NCI-H1417 treated with DMSO at 0.1 percent for 48 hours (cell line): ENCODE measurements at regions not wholly inside any gene's neighbourhood (a gene's known extent, or its start where the extent isn't known, plus 50 kb on each side); places are given as distances from the start of the nearest gene placed in this dataset.
A peak's percentile ranks its signal among the peaks of the same experiment; 100 is the strongest.

Experiments used
- DNase-seq: peaks from one replicate; lab custom pipeline; 2025; lab: John Stamatoyannopoulos, UW

DNA sequence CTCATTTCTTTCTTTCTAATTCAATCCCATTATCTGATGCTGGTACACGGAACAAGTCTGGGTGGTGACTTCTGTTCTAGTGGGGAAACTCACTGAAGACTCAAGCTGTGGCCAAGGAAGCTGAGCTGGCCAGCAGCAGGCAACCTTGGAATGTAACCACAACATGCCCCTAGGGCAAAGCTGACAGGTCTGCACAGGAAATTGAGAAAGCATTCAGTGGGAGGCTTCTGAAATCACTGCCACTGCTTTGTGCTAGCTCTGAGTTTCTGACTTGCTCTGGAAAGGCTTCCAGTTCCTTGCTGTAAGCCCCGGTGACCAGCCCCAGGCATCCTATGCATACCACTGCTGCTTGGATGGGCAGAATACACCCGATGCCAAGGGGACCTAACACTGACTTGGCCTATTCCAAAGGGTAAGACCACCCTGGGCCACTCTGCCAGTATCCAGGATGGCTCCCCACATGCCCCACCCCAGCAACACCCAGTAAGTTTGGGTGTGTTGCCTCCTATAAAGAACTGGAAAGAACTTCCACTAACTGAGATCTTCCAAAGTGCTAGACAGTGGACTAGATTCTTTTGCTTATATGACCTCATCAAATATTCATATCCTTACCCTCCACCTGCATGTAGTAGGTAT is 84.5 kb upstream of the CDKN3 start:
- DNase-seq, result no peak

DNA sequence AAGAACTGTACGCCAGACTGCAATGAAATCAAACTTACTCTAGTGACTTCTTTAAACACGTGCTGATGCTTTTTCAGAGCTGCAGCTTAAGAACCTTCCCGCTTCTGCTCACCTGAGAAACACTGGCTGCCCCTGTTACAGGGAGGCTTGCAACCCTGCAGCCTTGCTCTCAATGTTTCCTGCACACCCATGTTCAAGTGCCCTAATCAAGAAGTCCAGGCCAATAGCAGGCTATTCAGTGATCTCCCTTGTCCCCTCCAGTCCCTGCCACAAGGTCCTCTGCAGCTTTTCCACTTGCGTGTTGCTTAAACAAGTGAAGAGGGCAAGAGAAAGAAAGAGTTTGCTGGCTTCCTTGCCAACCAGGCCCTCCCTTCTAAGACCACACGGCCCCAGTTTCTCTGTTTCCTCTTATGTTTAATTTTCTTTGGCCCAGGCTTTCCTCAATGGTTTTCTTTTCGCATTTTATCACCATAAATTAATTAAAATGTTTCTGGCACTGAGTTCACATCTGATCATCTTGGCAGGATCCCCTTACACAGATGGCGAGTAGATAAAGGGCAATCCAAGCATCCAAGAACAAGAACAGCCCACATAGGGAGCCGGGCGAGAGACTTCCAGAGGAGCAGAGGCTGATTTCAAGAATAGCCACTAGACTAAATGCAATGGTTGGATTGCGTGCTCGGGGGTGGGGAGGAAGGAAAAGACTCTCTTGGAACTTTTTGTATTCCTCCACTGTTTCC is 82.3 kb upstream of the CDKN3 start:
- DNase-seq, result no peak

DNA sequence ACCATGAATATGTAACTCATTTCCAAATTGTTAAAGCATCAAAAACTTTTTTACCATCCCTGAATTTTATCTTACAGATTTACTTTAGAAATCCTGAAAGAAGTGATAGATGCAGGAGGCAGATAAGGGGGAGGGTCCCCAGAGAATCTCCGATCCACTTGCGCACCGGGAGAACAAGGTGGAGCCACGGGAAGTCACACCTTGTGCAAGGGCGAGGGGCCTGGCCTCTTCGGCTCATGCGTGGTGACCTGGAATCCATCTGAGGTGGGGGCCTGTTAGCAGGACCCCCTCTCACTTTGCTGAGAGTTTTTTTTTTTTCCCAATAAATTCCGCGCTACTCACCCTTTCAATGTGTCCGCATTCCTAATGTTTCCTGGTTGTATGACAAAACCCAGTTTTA is 80.2 kb upstream of the CDKN3 start:
- DNase-seq, result no peak

DNA sequence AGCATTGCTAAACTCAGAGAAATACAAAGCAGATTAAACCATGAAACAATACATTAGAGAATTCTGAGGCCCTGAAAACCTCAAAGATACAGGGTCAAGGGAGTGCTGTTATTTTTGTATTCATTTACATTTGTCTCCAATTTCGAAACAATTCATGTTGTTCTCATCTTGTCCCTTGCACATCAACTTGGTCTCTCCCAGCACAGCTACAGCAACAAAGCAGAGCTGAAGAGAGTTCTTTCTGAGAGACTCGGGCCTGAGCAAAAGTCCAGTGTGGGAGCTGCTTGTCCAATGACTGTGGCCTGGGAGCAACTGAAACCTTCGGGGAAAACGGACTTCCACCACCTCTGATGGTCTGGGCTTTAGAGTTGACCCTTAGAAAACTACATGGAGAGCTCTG is 79.4 kb upstream of the CDKN3 start:
- no peak for DNase-seq

DNA sequence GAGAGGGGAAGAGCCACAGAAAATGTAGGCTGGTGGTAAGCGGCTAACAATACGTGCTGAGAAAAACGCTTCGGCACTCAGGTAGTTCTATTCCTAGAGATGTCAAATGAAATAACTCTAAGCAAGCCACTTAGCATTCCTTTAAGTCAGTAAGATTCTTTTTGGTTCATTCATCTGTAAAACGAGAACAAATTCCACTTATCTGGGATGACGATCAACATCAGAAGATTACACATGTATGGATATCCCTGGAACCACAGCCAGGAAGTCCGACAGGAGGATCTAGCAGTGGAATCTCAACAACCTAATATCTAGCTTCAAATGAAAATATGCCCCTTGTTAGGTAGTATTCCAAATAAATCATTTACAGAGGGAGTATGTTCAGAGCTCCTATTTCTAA is 74.6 kb upstream of the CDKN3 start:
- no peak for DNase-seq

DNA sequence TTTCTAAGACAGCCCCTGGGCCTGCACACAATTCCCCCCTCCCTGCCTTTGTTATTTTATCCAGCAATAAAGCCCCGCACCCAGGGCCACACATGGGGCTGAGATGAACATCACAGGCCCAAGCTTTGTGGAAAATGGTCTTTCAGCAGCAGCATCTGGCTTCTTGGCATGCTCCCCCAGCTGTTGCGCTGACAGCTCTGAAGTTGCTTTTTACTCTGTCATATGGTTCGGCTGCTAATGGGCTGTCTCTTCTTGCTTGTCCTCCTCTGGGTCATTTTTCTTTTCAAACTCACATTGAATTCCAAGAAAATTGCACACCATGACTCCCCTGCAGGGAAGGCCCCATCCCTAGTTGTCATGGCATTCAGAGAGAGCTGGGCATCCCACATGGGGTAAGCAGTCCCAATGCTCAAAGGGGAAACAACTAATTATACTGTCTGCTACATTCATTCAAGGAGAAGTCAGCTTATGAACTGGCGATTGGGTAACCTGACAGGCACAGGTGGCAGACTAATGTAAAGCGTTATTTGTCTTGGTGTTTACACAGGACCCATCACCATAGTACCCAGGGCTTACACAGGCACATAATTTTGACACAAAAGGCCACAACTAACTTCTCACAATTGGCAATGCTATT is 74.0 kb upstream of the CDKN3 start:
- peak; percentile 44 for DNase-seq

DNA sequence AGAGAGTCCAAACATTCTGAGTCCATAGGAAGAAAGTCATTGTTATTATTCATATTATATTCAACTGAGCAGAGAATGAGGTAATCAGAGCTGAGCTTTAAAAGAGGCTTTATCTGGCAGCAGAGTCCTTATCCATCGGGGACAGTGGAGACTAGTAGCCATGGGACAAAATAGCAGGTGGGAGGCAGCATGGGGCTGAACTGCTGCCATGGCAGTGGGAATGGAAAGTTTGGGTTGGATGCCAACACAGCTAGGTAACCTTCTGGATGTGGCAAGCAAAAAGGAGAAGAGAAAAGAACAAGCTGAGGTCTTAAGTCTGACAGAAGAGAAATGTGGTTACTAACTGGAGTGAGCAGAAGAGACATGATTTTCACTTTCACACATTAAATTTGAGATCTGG is 71.0 kb upstream of the CDKN3 start:
- no peak for DNase-seq

DNA sequence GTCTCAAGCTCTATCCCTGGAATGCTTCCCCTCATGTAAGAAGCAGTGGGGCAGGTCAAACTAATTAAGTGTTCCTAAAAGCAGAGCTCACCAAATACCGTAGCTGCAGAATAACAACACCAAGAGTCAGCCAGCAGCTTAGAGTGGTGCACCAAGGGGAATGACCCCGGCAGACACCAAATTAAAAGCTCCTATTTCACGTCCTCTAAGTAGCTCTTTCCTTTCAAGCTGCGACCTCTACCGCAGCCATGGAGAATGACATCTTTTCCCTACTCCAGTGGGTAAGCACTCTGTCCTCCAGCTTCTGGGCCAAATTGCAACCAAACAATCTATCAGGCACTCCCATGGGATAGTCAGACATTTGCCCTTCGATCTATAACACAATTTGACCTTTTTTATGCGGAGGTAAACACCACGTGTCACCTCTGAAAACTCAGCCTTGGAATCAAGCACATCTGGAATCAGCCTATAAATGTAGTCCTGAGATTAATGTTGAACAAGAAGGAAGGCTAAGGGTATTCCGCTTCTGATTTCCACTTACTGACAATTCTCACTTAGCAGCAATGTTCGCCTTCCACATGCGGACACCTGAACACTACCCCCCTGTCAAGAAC is 67.6 kb upstream of the CDKN3 start:
- DNase-seq, result no peak

DNA sequence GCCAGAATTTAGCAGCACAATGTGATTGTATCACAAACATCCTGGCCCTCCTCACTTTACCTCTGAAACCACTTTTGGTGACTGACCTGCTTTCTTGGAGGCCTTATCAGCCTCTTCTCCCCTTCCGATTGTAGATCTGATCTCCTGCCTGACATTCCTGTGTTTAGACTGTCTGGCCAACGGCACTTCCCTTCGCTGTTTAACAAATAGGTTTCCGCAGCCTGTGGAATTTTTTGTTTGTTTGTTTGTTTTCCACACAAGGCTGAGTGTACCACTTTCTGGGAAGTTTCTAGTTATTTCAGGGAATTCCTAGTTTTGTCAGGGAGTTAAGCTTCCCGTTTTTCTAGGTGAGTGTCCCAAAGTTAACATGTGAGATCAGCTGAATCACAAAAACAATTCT is 65.9 kb upstream of the CDKN3 start:
- DNase-seq, result no peak

DNA sequence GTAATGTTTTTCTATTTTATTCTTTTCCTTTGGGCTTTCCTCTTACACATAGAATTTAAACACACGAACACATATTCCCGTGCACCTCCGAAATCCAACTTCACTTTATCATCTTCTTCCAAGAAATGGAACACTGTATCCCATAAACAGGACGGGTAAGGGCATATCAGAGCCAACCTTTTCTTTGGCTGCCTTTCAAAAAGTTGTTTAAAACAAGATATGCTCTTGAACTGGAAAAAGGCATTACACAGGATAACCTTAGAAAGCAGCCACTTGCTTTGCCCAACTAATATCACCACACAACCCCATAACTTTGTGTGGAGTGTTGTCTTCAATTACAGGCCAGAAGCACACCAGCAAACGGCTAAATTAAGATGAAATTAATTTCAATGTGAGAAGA is 65.3 kb upstream of the CDKN3 start:
- no peak for DNase-seq

DNA sequence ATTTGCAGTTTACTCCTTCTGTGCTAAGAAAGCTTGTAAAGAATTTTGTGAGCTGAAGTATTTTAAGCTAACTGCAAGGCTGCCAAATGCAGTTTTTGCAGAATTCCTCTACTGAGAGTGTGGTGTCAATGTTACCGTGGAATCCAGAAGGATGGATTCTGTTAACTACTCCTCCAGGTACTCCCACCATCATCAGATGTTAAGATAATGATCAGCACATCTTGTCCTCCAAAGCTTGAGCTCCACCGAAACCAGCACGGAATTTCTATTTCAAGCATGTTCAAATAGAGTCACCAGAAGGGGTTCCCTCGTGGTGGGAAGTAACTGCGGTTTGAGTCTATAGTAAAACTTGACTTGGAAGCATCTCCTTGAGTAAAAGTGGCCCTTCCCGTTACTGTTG is 64.3 kb upstream of the CDKN3 start:
- DNase-seq, result no peak

DNA sequence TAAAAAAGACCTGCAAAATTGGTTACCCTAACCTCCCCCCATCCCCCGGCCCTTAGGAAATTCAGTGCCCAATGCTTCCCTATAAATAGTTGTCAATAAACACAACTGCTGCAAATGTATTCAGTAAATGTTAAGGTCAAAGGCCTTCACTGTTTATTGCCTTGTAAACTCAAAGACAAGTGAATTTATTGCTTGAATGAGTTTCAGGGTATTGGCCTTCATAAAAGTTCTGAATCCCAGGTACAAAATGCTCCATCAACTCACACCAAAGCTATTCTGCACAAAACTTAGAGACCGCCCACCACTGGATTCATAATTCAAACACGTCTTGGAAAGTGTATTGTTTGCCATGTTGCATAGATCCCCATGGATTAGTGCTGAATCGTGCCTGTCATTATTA is 63.3 kb upstream of the CDKN3 start:
- DNase-seq, result no peak

DNA sequence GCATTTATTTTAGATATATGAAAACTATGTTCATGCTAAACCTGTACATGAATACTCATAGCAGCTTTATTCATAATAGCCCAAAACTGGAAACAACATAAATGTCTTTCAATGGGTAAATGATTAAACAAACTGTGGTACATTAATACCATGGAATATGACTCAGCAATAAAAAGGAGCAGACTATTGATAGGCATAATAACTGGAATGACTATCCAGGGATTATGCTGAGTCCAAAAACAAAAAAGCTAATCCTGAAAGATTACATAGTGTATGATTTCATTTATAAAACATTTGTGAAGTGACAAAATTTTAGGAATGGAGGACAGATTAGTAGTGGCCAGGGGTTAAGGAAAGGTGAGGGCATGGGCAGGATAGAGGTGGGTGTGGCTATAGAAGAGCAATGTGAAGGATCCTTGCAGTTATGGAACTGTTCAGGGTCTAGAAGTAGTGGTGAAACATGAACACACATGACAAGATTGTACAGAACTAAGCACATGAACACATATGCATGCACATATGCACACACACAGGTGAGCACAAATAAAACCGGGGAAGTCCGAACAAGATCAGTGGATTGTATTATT is 61.1 kb upstream of the CDKN3 start:
- no peak for DNase-seq

DNA sequence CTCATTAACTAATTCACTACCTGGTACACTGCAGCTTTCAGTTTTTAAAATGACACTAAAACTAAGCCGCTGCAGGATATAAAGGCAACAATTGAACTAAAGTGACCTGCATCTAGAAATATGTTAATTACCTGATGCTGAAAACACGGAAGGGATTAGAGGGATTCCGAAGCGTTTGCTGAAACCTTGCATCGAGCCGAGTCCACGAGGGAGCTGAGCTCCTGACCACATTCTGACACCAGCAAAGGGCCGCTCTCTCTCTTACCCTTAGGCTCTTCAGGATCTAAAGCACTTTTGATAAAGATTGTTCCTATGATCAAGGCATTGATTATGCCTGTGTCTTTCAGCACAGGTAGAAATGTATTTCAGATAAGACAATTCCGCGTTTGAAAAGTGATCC is 59.5 kb upstream of the CDKN3 start:
- DNase-seq, result no peak

DNA sequence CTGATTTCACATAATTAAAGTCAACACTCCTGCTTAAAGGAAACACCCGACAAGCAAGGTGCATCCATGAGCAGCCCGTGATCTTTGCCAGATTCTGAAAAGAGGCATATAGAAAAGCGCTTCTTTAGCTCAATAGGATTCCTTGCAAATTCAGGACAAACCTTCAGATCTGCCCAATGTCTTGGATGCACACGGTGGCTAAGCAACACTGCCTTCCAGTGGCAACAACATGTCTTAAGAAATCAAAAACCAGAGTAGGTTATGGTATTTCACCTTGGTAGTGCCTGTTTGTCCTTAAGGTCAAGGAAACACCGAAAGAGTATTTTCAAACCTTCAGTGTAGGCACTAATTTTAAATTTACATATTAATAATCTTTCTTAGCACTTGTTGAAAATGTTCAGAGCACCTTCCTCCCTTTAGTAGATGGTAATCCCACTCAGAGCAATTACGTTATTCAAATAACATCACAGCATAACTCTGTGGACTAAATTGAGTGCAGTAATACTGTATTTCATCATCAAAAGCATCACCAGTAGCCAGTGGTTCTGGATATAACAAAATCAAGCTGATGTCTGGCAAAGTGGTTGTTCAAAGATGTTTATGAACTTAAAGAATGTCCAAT is 58.0 kb upstream of the CDKN3 start:
- DNase-seq, result no peak

DNA sequence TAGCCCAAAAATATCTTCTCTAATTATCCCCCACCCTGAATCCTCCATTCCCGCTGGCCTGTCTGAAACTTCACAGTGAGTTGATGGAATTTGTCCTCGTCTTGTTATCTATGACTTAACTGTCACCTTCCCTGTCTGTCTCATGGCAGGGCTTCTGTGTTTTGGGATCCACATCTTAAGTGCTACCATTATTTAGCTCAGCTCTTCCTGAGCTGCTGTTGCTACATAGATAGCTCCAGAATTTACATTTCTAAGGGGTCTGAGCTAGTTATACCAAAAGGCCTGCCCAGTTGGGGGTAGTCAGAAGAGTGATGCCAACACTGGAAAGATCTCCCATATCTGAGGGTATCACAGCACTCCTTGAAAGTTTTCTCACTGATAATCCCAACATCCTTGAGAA is 57.0 kb upstream of the CDKN3 start:
- no peak for DNase-seq

DNA sequence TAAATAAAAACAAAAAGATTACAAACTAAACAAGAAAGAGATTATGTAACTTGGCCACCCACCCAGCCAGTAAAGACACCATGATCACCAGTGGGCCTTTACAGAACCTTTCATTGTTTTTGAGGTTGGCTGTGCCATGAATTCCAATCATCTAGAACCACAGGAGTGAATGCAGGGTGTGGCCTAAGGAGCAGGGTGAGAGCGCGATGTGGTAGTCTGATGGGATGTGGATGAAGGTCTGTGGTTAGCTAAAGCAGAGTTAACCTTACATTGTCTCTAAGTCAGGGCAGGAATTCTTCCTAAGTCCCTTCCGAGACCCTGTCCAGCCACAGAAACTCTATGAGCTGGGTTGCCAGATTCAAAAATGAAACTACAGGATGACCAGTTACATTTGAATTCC is 54.0 kb upstream of the CDKN3 start:
- no peak for DNase-seq

DNA sequence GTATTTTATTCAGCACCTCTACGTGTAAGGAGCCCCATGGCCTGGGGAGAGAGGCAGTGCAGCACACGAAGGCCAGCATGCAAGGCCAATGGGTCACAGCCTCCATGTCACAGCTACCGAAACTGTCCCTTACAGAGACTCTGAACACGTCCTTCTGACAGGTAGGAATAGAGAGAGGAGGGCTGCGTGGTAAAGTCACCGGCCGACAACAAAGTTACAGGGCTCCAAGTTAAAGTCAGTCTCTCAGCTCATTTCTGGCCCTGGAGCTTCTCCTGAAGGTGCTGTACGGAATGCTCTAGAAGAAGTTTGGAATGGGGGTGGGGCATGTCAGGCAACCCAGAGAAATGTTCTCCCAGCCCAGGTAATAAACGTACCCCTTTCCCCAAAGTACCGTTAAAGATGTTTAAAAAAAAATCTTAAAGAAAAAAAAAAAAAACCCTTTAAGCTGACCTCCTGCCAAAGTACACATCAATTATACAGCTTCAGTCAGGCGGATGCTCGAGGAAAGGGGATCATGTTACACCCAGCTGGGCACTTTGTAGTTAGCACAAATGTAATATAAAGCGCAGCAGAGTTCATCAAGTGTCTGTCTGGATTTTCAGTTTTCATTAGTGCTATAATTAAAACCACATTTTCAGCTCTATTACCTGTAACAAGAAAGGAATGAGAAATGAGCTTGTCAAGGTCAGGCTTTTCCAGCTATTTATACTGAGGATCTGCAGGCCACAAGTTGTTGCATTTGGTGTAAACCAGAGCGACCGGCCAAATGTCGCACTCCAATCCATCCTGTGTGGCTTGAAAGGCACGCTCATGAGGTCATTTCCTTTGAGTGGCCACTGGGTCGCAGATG is 53.3 kb upstream of the CDKN3 start:
- DNase-seq, result peak; percentile 95

DNA sequence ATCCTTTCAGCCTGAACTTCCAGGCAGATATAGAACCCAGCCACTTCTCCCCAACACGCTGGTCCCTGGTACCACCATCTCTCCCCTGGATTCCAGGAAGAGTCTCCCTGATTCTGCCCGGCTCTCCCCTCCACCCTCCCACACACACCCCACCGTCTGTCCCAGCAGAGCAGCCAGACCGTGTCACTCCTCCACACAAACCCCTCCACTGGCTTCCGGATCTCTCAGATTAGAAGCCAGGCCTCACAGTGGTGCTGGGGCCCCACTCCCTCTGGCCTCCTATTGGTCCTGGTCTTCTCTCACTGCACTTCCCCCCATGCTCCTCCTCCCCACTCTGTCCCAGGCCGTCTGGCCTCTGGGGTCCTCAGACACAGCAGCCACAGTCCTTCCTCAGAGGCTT is 52.4 kb upstream of the CDKN3 start:
- DNase-seq, result no peak

DNA sequence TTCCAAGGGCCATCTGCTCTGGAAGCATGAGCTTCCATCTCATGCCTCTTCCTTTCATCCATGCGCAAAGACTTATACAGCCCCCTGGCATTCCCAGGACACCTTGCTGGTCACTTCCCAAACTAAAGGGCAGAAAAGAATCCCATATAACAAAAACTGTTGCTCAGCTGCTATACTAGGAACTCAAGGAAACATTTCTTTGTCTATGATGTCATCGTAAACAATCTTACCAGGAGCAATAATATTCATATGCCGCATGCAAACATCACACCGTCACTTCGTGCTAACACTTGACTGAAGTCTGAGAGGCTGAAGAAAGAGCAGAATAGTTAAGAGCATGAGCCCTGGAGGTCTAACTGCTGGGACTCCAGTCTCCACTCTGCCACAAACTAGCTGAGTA is 50.5 kb upstream of the CDKN3 start:
- no peak for DNase-seq
